ENCODE measurements at regions not wholly inside any gene's neighbourhood (a gene's known extent, or its start where the extent isn't known, plus 50 kb on each side); places are given as distances from the start of the nearest gene placed in this dataset.

DNA sequence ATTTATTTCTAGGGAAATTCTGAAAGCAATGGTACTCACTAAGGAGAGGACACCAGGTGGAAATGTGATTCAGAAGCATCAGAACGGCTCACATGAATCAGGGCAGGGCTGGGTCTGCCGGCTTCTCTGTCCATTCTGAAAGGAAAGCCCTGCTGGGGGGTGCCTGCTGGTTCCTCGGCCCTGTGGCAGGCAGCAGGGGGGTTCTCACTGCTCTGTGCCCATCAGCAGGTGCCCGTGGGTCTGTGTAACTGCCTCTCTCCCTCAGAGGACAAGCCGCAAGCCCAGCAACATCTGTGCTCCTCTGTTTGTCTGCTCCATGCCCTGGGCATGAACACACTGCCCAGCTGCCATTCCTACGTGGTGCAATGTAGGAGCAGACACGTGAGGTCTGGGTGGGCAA is 74.9 kb upstream of the ZNF423 start:
- TF ChIP-seq, protein P1, sequence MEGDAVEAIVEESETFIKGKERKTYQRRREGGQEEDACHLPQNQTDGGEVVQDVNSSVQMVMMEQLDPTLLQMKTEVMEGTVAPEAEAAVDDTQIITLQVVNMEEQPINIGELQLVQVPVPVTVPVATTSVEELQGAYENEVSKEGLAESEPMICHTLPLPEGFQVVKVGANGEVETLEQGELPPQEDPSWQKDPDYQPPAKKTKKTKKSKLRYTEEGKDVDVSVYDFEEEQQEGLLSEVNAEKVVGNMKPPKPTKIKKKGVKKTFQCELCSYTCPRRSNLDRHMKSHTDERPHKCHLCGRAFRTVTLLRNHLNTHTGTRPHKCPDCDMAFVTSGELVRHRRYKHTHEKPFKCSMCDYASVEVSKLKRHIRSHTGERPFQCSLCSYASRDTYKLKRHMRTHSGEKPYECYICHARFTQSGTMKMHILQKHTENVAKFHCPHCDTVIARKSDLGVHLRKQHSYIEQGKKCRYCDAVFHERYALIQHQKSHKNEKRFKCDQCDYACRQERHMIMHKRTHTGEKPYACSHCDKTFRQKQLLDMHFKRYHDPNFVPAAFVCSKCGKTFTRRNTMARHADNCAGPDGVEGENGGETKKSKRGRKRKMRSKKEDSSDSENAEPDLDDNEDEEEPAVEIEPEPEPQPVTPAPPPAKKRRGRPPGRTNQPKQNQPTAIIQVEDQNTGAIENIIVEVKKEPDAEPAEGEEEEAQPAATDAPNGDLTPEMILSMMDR (IDR thresholded peaks at IDR 0.05): no peak
- TF ChIP-seq POLR2AphosphoS5 (IDR thresholded peaks at IDR 0.05; ENCODE audit: low read depth, low read length): no peak
- no peak for TF ChIP-seq SIN3A (IDR thresholded peaks at IDR 0.05; ENCODE audit: borderline replicate concordance, insufficient read depth, low read depth, low read length)
- TF ChIP-seq, protein P2, sequence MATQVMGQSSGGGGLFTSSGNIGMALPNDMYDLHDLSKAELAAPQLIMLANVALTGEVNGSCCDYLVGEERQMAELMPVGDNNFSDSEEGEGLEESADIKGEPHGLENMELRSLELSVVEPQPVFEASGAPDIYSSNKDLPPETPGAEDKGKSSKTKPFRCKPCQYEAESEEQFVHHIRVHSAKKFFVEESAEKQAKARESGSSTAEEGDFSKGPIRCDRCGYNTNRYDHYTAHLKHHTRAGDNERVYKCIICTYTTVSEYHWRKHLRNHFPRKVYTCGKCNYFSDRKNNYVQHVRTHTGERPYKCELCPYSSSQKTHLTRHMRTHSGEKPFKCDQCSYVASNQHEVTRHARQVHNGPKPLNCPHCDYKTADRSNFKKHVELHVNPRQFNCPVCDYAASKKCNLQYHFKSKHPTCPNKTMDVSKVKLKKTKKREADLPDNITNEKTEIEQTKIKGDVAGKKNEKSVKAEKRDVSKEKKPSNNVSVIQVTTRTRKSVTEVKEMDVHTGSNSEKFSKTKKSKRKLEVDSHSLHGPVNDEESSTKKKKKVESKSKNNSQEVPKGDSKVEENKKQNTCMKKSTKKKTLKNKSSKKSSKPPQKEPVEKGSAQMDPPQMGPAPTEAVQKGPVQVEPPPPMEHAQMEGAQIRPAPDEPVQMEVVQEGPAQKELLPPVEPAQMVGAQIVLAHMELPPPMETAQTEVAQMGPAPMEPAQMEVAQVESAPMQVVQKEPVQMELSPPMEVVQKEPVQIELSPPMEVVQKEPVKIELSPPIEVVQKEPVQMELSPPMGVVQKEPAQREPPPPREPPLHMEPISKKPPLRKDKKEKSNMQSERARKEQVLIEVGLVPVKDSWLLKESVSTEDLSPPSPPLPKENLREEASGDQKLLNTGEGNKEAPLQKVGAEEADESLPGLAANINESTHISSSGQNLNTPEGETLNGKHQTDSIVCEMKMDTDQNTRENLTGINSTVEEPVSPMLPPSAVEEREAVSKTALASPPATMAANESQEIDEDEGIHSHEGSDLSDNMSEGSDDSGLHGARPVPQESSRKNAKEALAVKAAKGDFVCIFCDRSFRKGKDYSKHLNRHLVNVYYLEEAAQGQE (IDR thresholded peaks at IDR 0.05; ENCODE audit: insufficient read depth in 1 of 2, low read depth in 2 of 2, low read length in 1 of 2): no peak
- no peak for TF ChIP-seq TCF7L2 (IDR thresholded peaks at IDR 0.05; ENCODE audit: low read depth, low read length)
